Hematopoietic multipotent progenitor cell treated with erythropoietin and hydrocortisone succinate and interleukin-3 and kit ligand, for 6 days (in vitro differentiated cells): ENCODE measurements at regions not wholly inside any gene's neighbourhood (a gene's known extent, or its start where the extent isn't known, plus 50 kb on each side); places are given as distances from the start of the nearest gene placed in this dataset.

Source experiments
- DNase-seq: peaks from one replicate; pipeline ENCODE4 v3.0.0-alpha.2; 2015

DNA sequence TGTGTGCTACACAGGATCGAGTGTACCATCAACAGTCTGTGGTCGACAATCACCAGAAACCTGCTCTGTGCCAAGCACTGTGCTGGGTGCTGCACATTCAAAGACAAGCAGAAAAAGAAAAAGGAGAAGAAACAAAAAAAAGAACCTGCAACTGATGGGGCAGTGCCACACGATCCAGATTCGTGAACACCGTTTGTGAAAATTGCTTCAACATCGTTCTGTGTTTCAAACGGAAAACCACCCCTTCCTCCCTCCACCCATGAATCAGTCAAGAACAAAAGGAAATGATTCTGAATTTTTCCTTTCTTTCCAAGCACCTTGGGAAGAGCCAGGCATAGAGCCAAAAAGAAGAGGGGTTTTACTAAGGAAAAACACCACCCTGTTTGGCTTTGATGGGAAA is 129.2 kb upstream of the ARID1B start:
- DNase-seq: no peak

- no peak for DNase-seq
Observed at GRCh38 chr6:156647140-156647784, 129.9 kb upstream of the ARID1B start.

DNA sequence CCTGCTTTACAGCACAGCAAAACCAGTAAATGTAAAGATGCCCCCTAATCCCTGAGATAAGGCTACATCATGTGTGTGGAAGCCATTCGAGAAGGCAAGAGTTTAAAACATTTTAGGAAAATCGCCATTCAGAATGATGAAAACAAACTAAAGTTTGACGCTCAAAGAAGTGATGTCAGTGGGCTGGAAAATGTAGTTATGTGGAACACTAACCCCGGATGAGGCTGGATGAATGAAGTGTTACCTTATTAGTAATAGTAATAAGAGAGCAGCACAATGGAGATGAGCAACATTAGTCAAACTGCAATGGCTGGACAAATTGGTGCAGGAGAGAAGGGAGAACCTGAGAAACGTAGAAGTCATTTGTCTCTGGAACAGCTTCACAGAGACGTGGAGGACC is 130.7 kb upstream of the ARID1B start:
- no peak for DNase-seq

DNA sequence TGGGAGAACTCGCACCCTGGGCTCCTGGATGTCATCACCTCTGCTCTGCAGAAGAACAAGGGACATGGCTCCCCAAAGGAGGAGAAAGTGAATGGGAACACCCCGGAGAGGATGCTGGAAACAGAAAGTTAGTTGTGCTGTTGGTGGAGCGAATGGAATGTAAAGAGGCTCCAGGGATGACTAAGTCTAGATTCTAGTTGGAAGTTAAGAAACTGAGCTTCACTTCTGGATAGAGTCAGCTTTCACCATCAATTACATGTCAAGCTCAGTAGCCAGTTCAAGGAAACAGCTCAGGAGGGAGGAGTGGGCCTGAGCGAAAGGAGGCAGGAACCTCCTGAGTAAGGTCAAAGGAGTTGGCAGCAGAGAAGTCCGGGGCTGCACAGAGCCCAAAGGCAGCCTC is 132.1 kb upstream of the ARID1B start:
- DNase-seq: no peak

GRCh38 chr6:156639009-156639721 is 138.0 kb upstream of the ARID1B start:
- DNase-seq: no peak

GRCh38 chr6:156638581-156638980 is 138.6 kb upstream of the ARID1B start:
- no peak for DNase-seq

GRCh38 chr6:156634951-156635371 is 142.2 kb upstream of the ARID1B start:
- DNase-seq: no peak

DNA sequence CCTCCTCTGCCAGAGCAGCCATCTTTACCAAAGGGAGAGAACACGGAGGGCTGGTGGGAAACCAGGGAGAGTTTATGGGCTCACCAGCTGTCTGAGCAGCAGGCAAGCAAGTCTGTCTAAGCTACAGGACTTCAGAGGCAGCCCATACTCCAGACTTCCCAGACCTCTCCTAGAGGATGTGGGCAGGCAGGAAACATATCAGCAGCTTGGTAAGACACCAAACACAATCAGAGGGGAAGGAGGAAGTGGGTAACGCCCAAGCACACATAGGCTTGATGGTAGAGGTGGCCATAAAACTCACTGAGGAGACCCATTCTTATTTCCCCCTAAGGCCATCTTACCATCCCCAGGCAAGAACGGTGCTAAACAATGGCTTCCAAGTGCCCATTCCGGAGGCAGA is 143.1 kb upstream of the ARID1B start:
- no peak for DNase-seq

DNA sequence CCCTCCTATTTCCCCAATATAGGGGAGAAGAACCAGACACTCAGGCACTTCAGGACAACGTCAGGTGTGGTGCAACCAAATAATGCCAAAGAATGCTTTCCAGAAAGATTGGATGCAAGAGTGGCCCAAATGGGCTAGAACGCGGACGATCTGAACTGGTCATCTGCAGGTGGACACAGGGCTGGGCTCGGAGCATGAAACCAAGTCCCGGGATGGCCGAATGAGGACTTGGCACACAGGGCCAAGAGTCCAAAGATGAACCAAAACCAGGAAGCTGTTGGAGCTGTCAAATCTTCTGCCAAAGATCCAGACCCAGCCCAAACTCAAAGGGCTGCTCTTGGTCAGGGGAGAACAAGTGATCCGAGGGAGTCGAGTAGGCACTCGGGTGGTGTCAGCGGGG is 143.9 kb upstream of the ARID1B start:
- DNase-seq: no peak

GRCh38 chr6:156630613-156631302 is 146.4 kb upstream of the ARID1B start:
- DNase-seq: no peak

DNA sequence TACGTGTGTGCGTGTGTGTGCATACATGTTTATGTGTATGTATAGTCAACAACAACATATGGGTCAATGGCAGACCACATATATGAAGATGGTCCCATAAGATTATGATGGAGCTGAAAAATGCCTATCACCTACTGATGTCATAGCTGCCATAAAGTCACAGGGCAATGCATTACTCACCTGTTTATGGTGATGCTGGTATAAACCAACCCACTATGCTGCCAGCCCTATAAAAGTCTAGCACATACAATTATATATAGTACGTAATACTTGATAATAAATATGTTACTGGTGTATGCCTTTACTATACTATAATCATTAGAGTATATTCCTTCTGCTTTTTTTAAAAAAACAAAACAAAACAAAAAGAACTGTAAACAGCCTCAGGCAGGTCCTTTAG is 148.4 kb upstream of the ARID1B start:
- DNase-seq: no peak

- DNase-seq: no peak
Observed at GRCh38 chr6:156627524-156627923, 149.7 kb upstream of the ARID1B start.

- no peak for DNase-seq
Observed at GRCh38 chr6:156622185-156622584, 155.0 kb upstream of the ARID1B start.

DNA sequence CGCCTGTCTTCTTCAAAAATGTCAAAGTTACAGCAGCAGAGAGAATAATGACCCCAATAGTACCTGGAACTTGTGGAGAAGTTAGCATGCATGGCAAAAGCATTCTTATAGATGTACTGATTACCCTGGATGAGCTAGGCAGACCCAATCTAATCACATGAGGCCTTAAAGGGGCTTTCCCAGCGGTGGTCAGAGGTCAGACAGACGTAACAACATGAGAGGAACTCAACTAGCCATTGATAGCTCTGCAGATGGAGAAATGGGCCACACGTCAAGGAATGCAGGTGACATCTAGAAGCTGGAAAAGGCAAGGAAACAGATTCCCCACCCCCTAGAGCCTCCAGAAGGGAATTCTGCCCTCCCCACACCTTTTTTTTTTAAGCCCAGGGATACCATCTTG is 156.8 kb upstream of the ARID1B start:
- DNase-seq: no peak

- DNase-seq: peak; percentile 13
Observed at GRCh38 chr6:156618600-156619205, 158.5 kb upstream of the ARID1B start.

GRCh38 chr6:156617941-156618340 is 159.2 kb upstream of the ARID1B start:
- DNase-seq: peak; percentile 13

DNA sequence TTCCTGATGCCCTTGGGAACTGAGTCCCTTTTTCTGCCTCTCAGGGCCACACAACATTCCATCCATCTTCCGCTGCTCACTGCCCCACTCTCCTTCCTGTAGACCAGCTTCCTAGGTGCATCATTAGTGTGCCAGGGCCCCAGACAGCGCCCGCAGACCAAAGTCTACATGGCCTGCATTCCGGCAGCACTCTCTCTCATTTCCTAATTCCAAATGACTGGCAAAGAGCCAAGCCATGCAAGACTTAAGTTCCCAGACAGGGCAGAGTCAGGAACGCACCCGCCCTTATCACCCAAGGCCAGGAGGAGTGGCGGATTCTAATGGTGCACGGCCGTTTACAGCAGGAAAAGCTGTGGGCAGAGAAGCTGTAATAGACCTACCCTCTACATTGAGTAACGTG is 159.8 kb upstream of the ARID1B start:
- DNase-seq: peak; percentile 93

GRCh38 chr6:156616495-156616894 is 160.7 kb upstream of the ARID1B start:
- DNase-seq: no peak

- no peak for DNase-seq
Observed at GRCh38 chr6:156613996-156614395, 163.2 kb upstream of the ARID1B start.

DNA sequence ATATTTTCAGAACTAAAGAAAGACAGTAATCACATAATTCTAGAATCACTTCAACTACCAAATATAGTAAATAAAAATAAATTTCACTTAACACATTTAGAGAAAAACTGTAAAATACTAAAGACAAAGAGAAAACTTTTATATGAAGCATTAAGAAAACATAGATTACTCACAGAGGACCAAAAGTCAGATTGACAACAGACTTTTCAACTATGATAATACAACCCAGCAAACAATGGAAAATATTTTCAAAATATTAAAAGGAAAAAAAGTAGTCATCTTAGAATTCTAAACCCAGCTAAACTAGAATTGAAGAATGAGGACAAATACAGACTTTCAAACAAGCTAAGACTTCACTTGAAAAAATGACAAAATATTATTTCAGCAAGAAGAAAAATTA is 164.8 kb upstream of the ARID1B start:
- no peak for DNase-seq

DNA sequence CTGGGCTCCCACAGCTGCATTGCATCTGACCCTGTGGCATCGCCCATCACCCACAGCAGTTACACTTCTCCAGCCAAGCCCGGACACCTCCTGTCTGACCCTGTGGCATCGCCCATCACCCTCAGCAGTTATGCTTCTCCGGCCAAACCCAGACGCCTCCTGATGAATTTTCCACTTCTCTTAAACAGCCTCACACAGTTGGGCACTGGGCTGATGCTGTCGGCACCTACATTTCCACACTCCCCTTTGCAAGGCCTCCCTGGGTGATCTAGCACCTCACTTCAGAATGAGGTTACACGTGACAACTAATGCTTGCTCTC is 175.2 kb upstream of the ARID1B start:
- no peak for DNase-seq

DNA sequence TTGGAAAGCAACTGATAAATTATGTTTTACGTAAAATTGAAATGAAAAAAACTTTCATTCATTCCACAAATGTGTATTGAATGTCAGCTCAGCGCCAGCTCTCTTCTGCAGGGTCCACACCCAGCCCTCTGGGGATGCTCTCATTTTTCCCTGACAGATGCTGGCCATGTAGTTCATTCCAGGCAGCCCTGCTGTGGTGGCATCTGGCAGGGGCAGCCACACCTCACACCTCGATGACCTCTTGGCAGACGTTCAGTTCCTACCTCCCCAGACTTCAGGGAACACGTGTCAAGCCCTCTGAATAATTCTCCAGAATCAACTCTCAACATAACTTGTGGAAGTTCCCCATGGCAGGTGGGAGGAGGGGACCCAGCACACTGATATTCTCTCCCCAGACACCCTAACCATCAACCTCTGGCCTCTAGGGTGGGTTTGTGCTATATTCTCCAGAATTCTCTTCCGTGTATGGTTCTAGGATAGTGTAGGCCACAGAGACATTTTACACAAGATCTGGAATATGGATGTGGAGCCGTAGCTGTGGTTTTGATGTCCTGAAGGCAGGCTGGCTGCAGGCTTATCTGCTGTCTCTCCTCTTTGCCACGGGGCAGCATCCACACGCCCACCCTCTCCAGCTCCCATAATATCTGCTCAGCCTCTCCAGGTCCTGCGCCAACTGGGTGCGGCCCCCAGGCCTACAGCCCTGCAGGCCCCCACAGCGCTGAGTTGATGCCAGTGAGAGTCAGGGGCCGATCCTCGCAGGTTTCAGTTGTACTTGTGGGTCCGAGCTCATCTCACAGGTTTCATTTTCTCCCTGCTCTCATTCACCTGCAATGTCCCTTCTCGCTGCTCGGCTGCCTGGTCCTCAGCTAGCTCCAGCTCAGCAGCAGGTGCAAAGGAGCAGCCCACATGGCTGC is 175.8 kb upstream of the ARID1B start:
- DNase-seq: no peak

GRCh38 chr6:156600678-156601077 is 176.5 kb upstream of the ARID1B start:
- DNase-seq: no peak
